Trophoblast cell (in vitro differentiated cells and primary cell): ENCODE measurements at regions not wholly inside any gene's neighbourhood (a gene's known extent, or its start where the extent isn't known, plus 50 kb on each side); places are given as distances from the start of the nearest gene placed in this dataset.

ENCODE experiments used
- DNase-seq, 2 donors: peaks; one replicate each; pipeline ENCODE4 v3.0.0-alpha.2; 2016
- H2AFZ ChIP-seq: 2 replicates; pipeline ENCODE4 v1.6.1; 2013; ENCODE audit warnings: low read length, moderate library complexity, mild to moderate bottlenecking; ENCODE audit not compliant: insufficient read depth, poor library complexity
- H2AK5ac ChIP-seq: 2 replicates; pipeline ENCODE4 v1.6.1; 2013; ENCODE audit warnings: mild to moderate bottlenecking, low read length
- H2BK120ac ChIP-seq: 2 replicates; pipeline ENCODE4 v1.6.1; 2013; ENCODE audit warnings: low read length, mild to moderate bottlenecking, moderate library complexity; ENCODE audit not compliant: insufficient read depth, poor library complexity
- H2BK12ac ChIP-seq: 2 replicates; pipeline ENCODE4 v1.6.1; 2013; ENCODE audit warnings: mild to moderate bottlenecking, low read length, moderate library complexity
- H2BK5ac ChIP-seq: 2 replicates; pipeline ENCODE4 v1.6.1; 2013; ENCODE audit warnings: low read length, low read depth, moderate library complexity, mild to moderate bottlenecking; ENCODE audit not compliant: poor library complexity
- H3K14ac ChIP-seq: 2 replicates; pipeline ENCODE4 v1.6.1; 2013; ENCODE audit warnings: mild to moderate bottlenecking, low read length
- H3K18ac ChIP-seq: 2 replicates; pipeline ENCODE4 v1.6.1; 2013; ENCODE audit warnings: mild to moderate bottlenecking, low read length
- H3K23ac ChIP-seq: 2 replicates; pipeline ENCODE4 v1.6.1; 2013; ENCODE audit warnings: low read length
- H3K27ac ChIP-seq: 2 replicates; pipeline ENCODE4 v1.5.1; 2013; ENCODE audit warnings: low read depth, mild to moderate bottlenecking, inconsistent platforms, low read length, moderate library complexity
- H3K27me3 ChIP-seq: 2 replicates; pipeline ENCODE4 v1.6.1; 2013; ENCODE audit warnings: inconsistent platforms, mild to moderate bottlenecking, low read length, moderate library complexity; ENCODE audit not compliant: insufficient read depth
- H3K36me3 ChIP-seq, 2 experiments: 1 replicate in 1 of 2; 2 replicates in 1 of 2; pipeline ENCODE4 v1.6.1; 2013; ENCODE audit warnings: low read length in 2 of 2, mild to moderate bottlenecking in 2 of 2, moderate library complexity in 1 of 2; ENCODE audit not compliant: insufficient read depth in 2 of 2, control insufficient read depth in 1 of 2
- H3K4ac ChIP-seq: 2 replicates; pipeline ENCODE4 v1.6.1; 2013; ENCODE audit warnings: low read depth, mild to moderate bottlenecking, low read length, moderate library complexity
- H3K4me1 ChIP-seq, 2 experiments: 1 replicate in 1 of 2; 2 replicates in 1 of 2; pipeline ENCODE4 v1.6.1; 2013; ENCODE audit warnings: low read length in 2 of 2, mild to moderate bottlenecking in 2 of 2, moderate library complexity in 1 of 2; ENCODE audit not compliant: insufficient read depth in 2 of 2, control insufficient read depth in 1 of 2
- H3K4me2 ChIP-seq: 2 replicates; pipeline ENCODE4 v1.6.1; 2013; ENCODE audit warnings: inconsistent platforms, mild to moderate bottlenecking, low read length, moderate library complexity
- H3K4me3 ChIP-seq: 2 replicates; pipeline ENCODE4 v1.5.1; 2013; ENCODE audit warnings: mild to moderate bottlenecking, low read depth, low read length, inconsistent platforms
- H3K79me1 ChIP-seq: one replicate; pipeline ENCODE4 v1.6.1; 2013; ENCODE audit warnings: low read length
- H3K79me2 ChIP-seq: 2 replicates; pipeline ENCODE4 v1.6.1; 2013; ENCODE audit warnings: low read length, mild to moderate bottlenecking; ENCODE audit not compliant: control insufficient read depth, insufficient read depth, poor library complexity
- H3K9ac ChIP-seq: 2 replicates; pipeline ENCODE4 v1.6.1; 2013; ENCODE audit warnings: mild to moderate bottlenecking, low read length
- H3K9me3 ChIP-seq: 2 replicates; pipeline ENCODE4 v1.6.1; 2013; ENCODE audit warnings: low read depth, mild to moderate bottlenecking, control low read depth, inconsistent platforms, low read length; ENCODE audit not compliant: insufficient read depth
- H4K12ac ChIP-seq: 2 replicates; pipeline ENCODE4 v1.6.1; 2013; ENCODE audit warnings: low read depth, mild to moderate bottlenecking, low read length, moderate library complexity
- H4K8ac ChIP-seq: 2 replicates; pipeline ENCODE4 v1.6.1; 2013; ENCODE audit warnings: low read depth, mild to moderate bottlenecking, low read length, moderate library complexity
- H4K91ac ChIP-seq: one replicate; pipeline ENCODE4 v1.6.1; 2013; ENCODE audit warnings: low read depth, mild to moderate bottlenecking, low read length, moderate library complexity
- WGBS: extraction: QIAGEN DNeasy Blood & Tissue Kit; methylation state at CpG from one replicate; pipeline ENCODE4 v1.1.7; 2013; ENCODE audit warnings: missing lambda C conversion rate; ENCODE audit not compliant: insufficient read length, insufficient coverage; ENCODE audit errors: extremely low coverage; 5-methylcytosine and 5-hydroxymethylcytosine counted together

GRCh38 chr2:226660124-226660523 lies 139.5 kb downstream of the IRS1 start:
- Histone ChIP-seq H2AFZ (no peak overlapping the region), H3K9ac (no peak overlapping the region), H3K27ac (no peak overlapping the region), H4K12ac (no peak overlapping the region), H4K8ac (no peak overlapping the region), H3K14ac (no peak overlapping the region), H3K18ac (no peak overlapping the region), H3K27me3 (no peaks in the 10 kb centered on the region), H2BK12ac (no peak overlapping the region), H3K23ac (no peak overlapping the region), H3K79me1 (no peaks in the 10 kb centered on the region), H3K36me3 (no peaks in the 10 kb centered on the region), H2BK5ac (no peak overlapping the region), H2BK120ac (no peak overlapping the region), H4K91ac (no peak overlapping the region), H3K4me1 (peaks cover 5 to 6% of the 10 kb centered on the region in 2 experiments), H3K4ac (no peak overlapping the region), H3K9me3 (no peaks in the 10 kb centered on the region), H3K4me2 (no peak overlapping the region), H3K79me2 (no peaks in the 10 kb centered on the region), H2AK5ac (no peak overlapping the region), H3K4me3 (no peak overlapping the region)
- WGBS, result no CpG with 5 or more reads among the region's 5 CpGs
- no peak for DNase-seq

DNA sequence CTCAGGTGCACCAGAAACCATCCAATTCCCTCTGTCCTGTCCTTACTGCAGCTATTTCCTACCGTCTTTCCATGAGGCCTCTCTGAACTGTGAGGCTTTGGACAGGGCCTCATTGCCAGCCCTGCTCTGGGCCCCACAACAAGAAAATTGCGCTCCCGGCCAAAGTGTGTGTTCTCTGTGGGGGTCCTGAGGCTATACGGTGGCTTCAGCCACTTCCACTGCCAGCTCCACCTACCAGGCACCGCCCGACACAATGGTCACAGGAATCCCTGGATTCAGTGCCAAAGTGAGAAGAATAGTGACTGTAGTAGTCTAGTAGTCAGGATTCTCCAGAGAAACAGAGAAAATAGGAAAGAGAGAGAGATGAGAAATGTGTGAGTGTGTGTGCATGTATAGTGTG lies 140.2 kb downstream of the IRS1 start:
- Histone ChIP-seq H3K27me3 (no peaks in the 10 kb centered on the region), H3K4me2 (no peak overlapping the region), H2AK5ac (no peak overlapping the region), H3K36me3 (no peaks in the 10 kb centered on the region), H3K27ac (no peak overlapping the region), H4K91ac (no peak overlapping the region), H2BK5ac (no peak overlapping the region), H3K18ac (no peak overlapping the region), H3K4ac (no peak overlapping the region), H3K79me1 (no peaks in the 10 kb centered on the region), H2BK12ac (no peak overlapping the region), H4K12ac (no peak overlapping the region), H3K23ac (no peak overlapping the region), H3K4me3 (no peak overlapping the region), H3K14ac (no peak overlapping the region), H3K9me3 (no peaks in the 10 kb centered on the region), H4K8ac (no peak overlapping the region), H2BK120ac (no peak overlapping the region), H2AFZ (no peak overlapping the region), H3K4me1 (peaks cover 5 to 6% of the 10 kb centered on the region in 2 experiments), H3K79me2 (no peaks in the 10 kb centered on the region), H3K9ac (no peak overlapping the region)
- WGBS, result no CpG with 5 or more reads among the region's 6 CpGs
- no peak for DNase-seq

- no peak overlapping the region for H3K4me2 ChIP-seq
- H3K4me1 ChIP-seq, result peaks cover 5 to 6% of the 10 kb centered on the region in 2 experiments
- no peak overlapping the region for H3K27ac ChIP-seq
- H2BK12ac ChIP-seq, result no peak overlapping the region
- H3K36me3 ChIP-seq, result no peaks in the 10 kb centered on the region
- H3K18ac ChIP-seq, result no peak overlapping the region
- H2AFZ ChIP-seq, result no peak overlapping the region
- no peak overlapping the region for H3K4ac ChIP-seq
- H2BK120ac ChIP-seq, result no peak overlapping the region
- no peak overlapping the region for H3K4me3 ChIP-seq
- no peak overlapping the region for H2AK5ac ChIP-seq
- H3K9me3 ChIP-seq, result no peaks in the 10 kb centered on the region
- H3K9ac ChIP-seq, result no peak overlapping the region
- no peak overlapping the region for H2BK5ac ChIP-seq
- H3K23ac ChIP-seq, result no peak overlapping the region
- H3K79me2 ChIP-seq, result no peaks in the 10 kb centered on the region
- no peak overlapping the region for H4K12ac ChIP-seq
- H3K27me3 ChIP-seq, result no peaks in the 10 kb centered on the region
- WGBS, result no CpG with 5 or more reads among the region's 2 CpGs
- no peak overlapping the region for H4K8ac ChIP-seq
- H4K91ac ChIP-seq, result no peak overlapping the region
- no peaks in the 10 kb centered on the region for H3K79me1 ChIP-seq
- H3K14ac ChIP-seq, result no peak overlapping the region
- DNase-seq, result no peak
Measured at GRCh38 chr2:226658555-226658954, 141.1 kb downstream of the IRS1 start.

- Histone ChIP-seq H3K27me3 (no peaks in the 10 kb centered on the region), H2AK5ac (no peak overlapping the region), H3K9ac (no peak overlapping the region), H4K12ac (no peak overlapping the region), H2BK120ac (no peak overlapping the region), H3K9me3 (no peaks in the 10 kb centered on the region), H3K4me3 (no peak overlapping the region), H3K4me2 (no peak overlapping the region), H4K91ac (no peak overlapping the region), H2BK5ac (no peak overlapping the region), H3K18ac (no peak overlapping the region), H2BK12ac (no peak overlapping the region), H3K4me1 (peaks cover 5 to 6% of the 10 kb centered on the region in 2 experiments), H3K79me2 (no peaks in the 10 kb centered on the region), H3K4ac (no peak overlapping the region), H4K8ac (no peak overlapping the region), H3K23ac (no peak overlapping the region), H3K14ac (no peak overlapping the region), H2AFZ (no peak overlapping the region), H3K36me3 (no peaks in the 10 kb centered on the region), H3K79me1 (no peaks in the 10 kb centered on the region), H3K27ac (no peak overlapping the region)
- DNase-seq, result no peak
- WGBS, result no CpG with 5 or more reads among the region's 6 CpGs
Measured at GRCh38 chr2:226657340-226658053, 142.1 kb downstream of the IRS1 start.
